OCI-LY1 (cell line): ENCODE measurements at regions not wholly inside any gene's neighbourhood (a gene's known extent, or its start where the extent isn't known, plus 50 kb on each side); places are given as distances from the start of the nearest gene placed in this dataset.

Experiments
- H2AFZ ChIP-seq: fragments of 200-600 bp; sonication (generic), shearing (Covaris generic); 2 replicates; pipeline ENCODE4 v1.6.0; 2014; ENCODE audit warnings: antibody characterized with exemption, mild to moderate bottlenecking, low read length
- H3F3A ChIP-seq: fragments of 200-600 bp; sonication (generic), shearing (Covaris generic); 2 replicates; pipeline ENCODE4 v1.6.0; 2014; ENCODE audit warnings: mild to moderate bottlenecking, antibody characterized with exemption, low read length, moderate library complexity; ENCODE audit not compliant: insufficient read depth
- H3K27ac ChIP-seq: fragments of 200-600 bp; sonication (generic); 2 replicates; pipeline ENCODE4 v1.5.1; 2014; ENCODE audit warnings: low read length, mixed run types, mild to moderate bottlenecking, low read depth; ENCODE audit not compliant: poor library complexity, severe bottlenecking
- H3K27me3 ChIP-seq: fragments of 200-600 bp; sonication (generic); 2 replicates; pipeline ENCODE4 v1.6.0; 2014; ENCODE audit warnings: antibody characterized with exemption, mild to moderate bottlenecking, low read length, moderate library complexity; ENCODE audit not compliant: insufficient read depth
- H3K36me3 ChIP-seq: fragments of 200-600 bp; sonication (generic); 2 replicates; pipeline ENCODE4 v1.6.1; 2014; ENCODE audit warnings: mild to moderate bottlenecking, antibody characterized with exemption, low read length, moderate library complexity, mixed read lengths; ENCODE audit not compliant: insufficient read depth
- H3K4me1 ChIP-seq: fragments of 200-600 bp; sonication (generic); 2 replicates; pipeline ENCODE4 v1.5.1; 2014; ENCODE audit warnings: mild to moderate bottlenecking, low read length, moderate library complexity; ENCODE audit not compliant: insufficient read depth, severe bottlenecking
- H3K4me2 ChIP-seq: fragments of 200-600 bp; sonication (generic), shearing (Covaris generic); 2 replicates; pipeline ENCODE4 v1.6.1; 2014; ENCODE audit warnings: low read length
- H3K4me3 ChIP-seq: fragments of 200-600 bp; sonication (generic); 2 replicates; pipeline ENCODE4 v1.5.1; 2014; ENCODE audit warnings: low read length, low read depth, mild to moderate bottlenecking, mixed read lengths; ENCODE audit not compliant: poor library complexity, severe bottlenecking
- H3K79me2 ChIP-seq: fragments of 200-600 bp; shearing (Covaris generic); 2 replicates; pipeline ENCODE4 v1.6.1; 2016; ENCODE audit warnings: mixed run types, low read length, mixed read lengths; ENCODE audit not compliant: insufficient read depth
- H3K9ac ChIP-seq: fragments of 200-600 bp; sonication (generic), shearing (Covaris generic); 2 replicates; pipeline ENCODE4 v1.6.1; 2014; ENCODE audit warnings: mild to moderate bottlenecking, low read length, mixed read lengths
- H3K9me2 ChIP-seq: fragments of 200-600 bp; sonication (generic), shearing (Covaris generic); 2 replicates; pipeline ENCODE4 v1.6.1; 2014; ENCODE audit warnings: low read depth, mild to moderate bottlenecking, low read length, mixed read lengths
- H3K9me3 ChIP-seq: fragments of 200-600 bp; shearing (Covaris generic); 2 replicates; pipeline ENCODE4 v1.6.1; 2014; ENCODE audit warnings: low read length, mixed read lengths
- H4K20me1 ChIP-seq: fragments of 200-600 bp; sonication (generic), shearing (Covaris generic); 2 replicates; pipeline ENCODE4 v1.6.0; 2016; ENCODE audit warnings: mild to moderate bottlenecking, low read length; ENCODE audit not compliant: insufficient read depth
- CTCF ChIP-seq: fragments of 200-600 bp; sonication (generic), shearing (Covaris generic); IDR thresholded peaks from 2 replicates; pipeline ENCODE4 v1.5.1; 2017; ENCODE audit warnings: mild to moderate bottlenecking, antibody characterized with exemption, low read length, moderate library complexity, mixed read lengths
- EZH2 ChIP-seq: fragments of 200-600 bp; sonication (generic), shearing (Covaris generic); IDR thresholded peaks from 2 replicates; pipeline ENCODE4 v1.8.0; 2017; ENCODE audit warnings: borderline replicate concordance, mixed run types, mild to moderate bottlenecking, antibody characterized with exemption, low read length, moderate library complexity, mixed read lengths

GRCh38 chr6:86723151-86723550 is 214.2 kb upstream of the HTR1E start:
- Histone ChIP-seq H3K9ac (no peak overlapping the region), H3K4me3 (no peak overlapping the region), H2AFZ (no peak overlapping the region), H3K9me2 (no peaks in the 10 kb centered on the region), H3K9me3 (no peaks in the 10 kb centered on the region), H3K27ac (no peak overlapping the region), H3K4me2 (no peak overlapping the region), H3K36me3 (no peaks in the 10 kb centered on the region), H4K20me1 (no peaks in the 10 kb centered on the region), H3F3A (no peaks in the 10 kb centered on the region), H3K4me1 (no peaks in the 10 kb centered on the region), H3K79me2 (no peaks in the 10 kb centered on the region), H3K27me3 (no peaks in the 10 kb centered on the region)
- TF ChIP-seq EZH2, result no peak
- no peak for TF ChIP-seq CTCF

- Histone ChIP-seq H3F3A (no peaks in the 10 kb centered on the region), H3K9me3 (no peaks in the 10 kb centered on the region), H3K9ac (no peak overlapping the region), H3K79me2 (no peaks in the 10 kb centered on the region), H3K27me3 (no peaks in the 10 kb centered on the region), H3K4me2 (no peak overlapping the region), H3K4me1 (no peaks in the 10 kb centered on the region), H3K36me3 (no peaks in the 10 kb centered on the region), H4K20me1 (no peaks in the 10 kb centered on the region), H3K9me2 (no peaks in the 10 kb centered on the region), H2AFZ (no peak overlapping the region), H3K27ac (no peak overlapping the region), H3K4me3 (no peak overlapping the region)
- TF ChIP-seq CTCF, result no peak
- TF ChIP-seq EZH2, result no peak
These were observed 215.2 kb upstream of the HTR1E start for GRCh38 chr6:86722131-86722530.

GRCh38 chr6:86715676-86716075 is 221.7 kb upstream of the HTR1E start:
- Histone ChIP-seq H3K4me3 (no peak overlapping the region), H3K36me3 (no peaks in the 10 kb centered on the region), H2AFZ (no peak overlapping the region), H3K9me3 (no peaks in the 10 kb centered on the region), H3K9me2 (no peaks in the 10 kb centered on the region), H3F3A (no peaks in the 10 kb centered on the region), H3K9ac (no peak overlapping the region), H3K4me2 (no peak overlapping the region), H3K4me1 (no peaks in the 10 kb centered on the region), H3K79me2 (no peaks in the 10 kb centered on the region), H3K27ac (no peak overlapping the region), H3K27me3 (no peaks in the 10 kb centered on the region), H4K20me1 (no peaks in the 10 kb centered on the region)
- TF ChIP-seq EZH2 (no peak), CTCF (no peak)
